ENCODE measurements at regions not wholly inside any gene's neighbourhood (a gene's known extent, or its start where the extent isn't known, plus 50 kb on each side); places are given as distances from the start of the nearest gene placed in this dataset.

DNA sequence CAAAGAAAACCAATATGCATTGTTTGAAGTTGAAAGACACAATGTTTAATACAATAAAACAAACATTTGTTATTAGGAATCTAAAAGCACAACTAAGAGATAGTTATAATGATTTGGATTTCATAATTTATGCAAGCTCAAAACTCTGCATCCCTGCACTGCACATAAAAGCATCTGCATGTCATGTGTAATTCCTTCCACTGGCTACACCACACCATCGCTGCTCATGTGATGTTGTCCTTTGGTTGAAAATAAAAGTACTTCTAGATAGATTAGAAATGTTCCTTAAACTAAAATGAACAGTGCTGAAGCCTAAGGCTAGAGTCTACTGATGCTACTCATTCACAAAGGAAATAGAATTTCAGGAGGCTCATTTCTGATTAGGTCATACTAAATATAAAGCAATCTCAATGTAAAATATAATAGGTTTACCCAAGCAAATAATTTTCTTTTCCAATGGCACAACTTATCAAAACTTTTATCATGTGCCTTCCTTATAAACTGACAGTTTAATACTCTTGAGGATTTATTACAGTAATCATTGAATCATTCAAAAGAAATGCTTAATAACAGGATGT is 130.8 kb upstream of the DKK2 start:
- Histone ChIP-seq H3K4me1 (ENCODE audit: control insufficient read depth in 1 of 2, insufficient read depth in 2 of 2, low read length in 2 of 2) (no peaks in the 10 kb centered on the region), H2AFZ (ENCODE audit: insufficient read depth, low read depth, low read length, poor library complexity, severe bottlenecking) (no peak overlapping the region), H3K27ac (ENCODE audit: low read depth in 1 of 2, low read length in 2 of 2) (no peak overlapping the region), H3K27me3 (ENCODE audit: control insufficient read depth in 2 of 2, insufficient read depth in 2 of 2, low read length in 2 of 2) (no peaks in the 10 kb centered on the region), H3K79me2 (ENCODE audit: insufficient read depth, low read length) (no peaks in the 10 kb centered on the region), H3K36me3 (replicated peaks in 1 of 2; ENCODE audit: control insufficient read depth in 1 of 2, insufficient read depth in 2 of 2, low read length in 2 of 2) (no peaks in the 10 kb centered on the region), H4K20me1 (ENCODE audit: insufficient read depth, low read length) (no peaks in the 10 kb centered on the region), H3K4me3 (replicated peaks in 1 of 3; ENCODE audit: low read depth in 2 of 3, low read length in 3 of 3) (no peak overlapping the region), H3K4me2 (replicated peaks; ENCODE audit: extremely low read depth, low read length, poor library complexity, severe bottlenecking) (no peak overlapping the region), H3K9ac (ENCODE audit: insufficient read depth, low read length, poor library complexity, severe bottlenecking) (no peak overlapping the region), H3K9me3 (replicated peaks in 1 of 2; ENCODE audit: control insufficient read depth in 1 of 2, insufficient read depth in 1 of 2, low read length in 2 of 2) (peaks cover 0 to 13% of the 10 kb centered on the region in 2 donors)
- Mint-ChIP-seq H3K4me1 (no peaks in the 10 kb centered on the region), H3K36me3 (no peaks in the 10 kb centered on the region), H3K9me3 (peaks cover 0 to 6% (median 3%) of the 10 kb centered on the region in 7 donors), H3K27ac (no peak overlapping the region), H3K4me3 (no peak overlapping the region), H3K27me3 (ENCODE audit: low read depth in 3 of 3) (no peaks in the 10 kb centered on the region)
- TF ChIP-seq, protein P1, sequence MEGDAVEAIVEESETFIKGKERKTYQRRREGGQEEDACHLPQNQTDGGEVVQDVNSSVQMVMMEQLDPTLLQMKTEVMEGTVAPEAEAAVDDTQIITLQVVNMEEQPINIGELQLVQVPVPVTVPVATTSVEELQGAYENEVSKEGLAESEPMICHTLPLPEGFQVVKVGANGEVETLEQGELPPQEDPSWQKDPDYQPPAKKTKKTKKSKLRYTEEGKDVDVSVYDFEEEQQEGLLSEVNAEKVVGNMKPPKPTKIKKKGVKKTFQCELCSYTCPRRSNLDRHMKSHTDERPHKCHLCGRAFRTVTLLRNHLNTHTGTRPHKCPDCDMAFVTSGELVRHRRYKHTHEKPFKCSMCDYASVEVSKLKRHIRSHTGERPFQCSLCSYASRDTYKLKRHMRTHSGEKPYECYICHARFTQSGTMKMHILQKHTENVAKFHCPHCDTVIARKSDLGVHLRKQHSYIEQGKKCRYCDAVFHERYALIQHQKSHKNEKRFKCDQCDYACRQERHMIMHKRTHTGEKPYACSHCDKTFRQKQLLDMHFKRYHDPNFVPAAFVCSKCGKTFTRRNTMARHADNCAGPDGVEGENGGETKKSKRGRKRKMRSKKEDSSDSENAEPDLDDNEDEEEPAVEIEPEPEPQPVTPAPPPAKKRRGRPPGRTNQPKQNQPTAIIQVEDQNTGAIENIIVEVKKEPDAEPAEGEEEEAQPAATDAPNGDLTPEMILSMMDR (IDR thresholded peaks at IDR 0.05), result no peak
- intact Hi-C loops (cut with micrococcal nuclease), result no loop called here
- no peak for DNase-seq
- no CpG with 5 or more reads among the region's 1 CpG for WGBS (ENCODE audit: insufficient coverage)

DNA sequence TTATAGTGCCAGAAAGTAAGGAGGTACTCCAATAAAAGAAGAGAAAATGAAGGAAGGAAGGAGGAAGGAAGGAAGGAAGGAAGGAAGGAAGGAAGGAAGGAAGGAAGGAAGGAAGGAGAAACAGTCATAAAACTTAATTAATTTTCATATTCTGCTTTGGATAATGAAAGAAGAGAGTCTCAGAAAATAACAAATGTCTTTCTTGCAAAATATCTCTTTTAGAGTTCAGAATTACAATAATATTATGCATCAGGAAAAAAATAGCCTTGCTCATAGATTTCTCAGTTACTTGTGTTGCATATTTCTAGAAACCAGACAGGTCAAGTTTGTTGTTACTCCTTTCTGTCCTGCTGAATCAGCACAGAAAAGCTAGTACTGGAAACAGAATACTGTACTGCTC is 130.1 kb upstream of the DKK2 start:
- Mint-ChIP-seq H3K4me1 (no peaks in the 10 kb centered on the region), H3K36me3 (no peaks in the 10 kb centered on the region), H3K9me3 (peaks cover 0 to 6% (median 3%) of the 10 kb centered on the region in 7 donors), H3K4me3 (no peak overlapping the region), H3K27me3 (ENCODE audit: low read depth in 3 of 3) (no peaks in the 10 kb centered on the region), H3K27ac (no peak overlapping the region)
- no peaks in the 10 kb centered on the region for H3K79me2 ChIP-seq (ENCODE audit: insufficient read depth, low read length)
- no peak overlapping the region for H3K9ac ChIP-seq (ENCODE audit: insufficient read depth, low read length, poor library complexity, severe bottlenecking)
- intact Hi-C loops (cut with micrococcal nuclease), result no loop called here
- no peak for DNase-seq
- H2AFZ ChIP-seq (ENCODE audit: insufficient read depth, low read depth, low read length, poor library complexity, severe bottlenecking), result no peak overlapping the region
- no peak overlapping the region for H3K4me2 ChIP-seq (replicated peaks; ENCODE audit: extremely low read depth, low read length, poor library complexity, severe bottlenecking)
- peaks cover 0 to 13% of the 10 kb centered on the region in 2 donors for H3K9me3 ChIP-seq (replicated peaks in 1 of 2; ENCODE audit: control insufficient read depth in 1 of 2, insufficient read depth in 1 of 2, low read length in 2 of 2)
- no peaks in the 10 kb centered on the region for H3K27me3 ChIP-seq (ENCODE audit: control insufficient read depth in 2 of 2, insufficient read depth in 2 of 2, low read length in 2 of 2)
- H3K4me1 ChIP-seq (ENCODE audit: control insufficient read depth in 1 of 2, insufficient read depth in 2 of 2, low read length in 2 of 2), result no peaks in the 10 kb centered on the region
- no peaks in the 10 kb centered on the region for H4K20me1 ChIP-seq (ENCODE audit: insufficient read depth, low read length)
- H3K4me3 ChIP-seq (replicated peaks in 1 of 3; ENCODE audit: low read depth in 2 of 3, low read length in 3 of 3), result no peak overlapping the region
- no peak overlapping the region for H3K27ac ChIP-seq (ENCODE audit: low read depth in 1 of 2, low read length in 2 of 2)
- H3K36me3 ChIP-seq (replicated peaks in 1 of 2; ENCODE audit: control insufficient read depth in 1 of 2, insufficient read depth in 2 of 2, low read length in 2 of 2), result no peaks in the 10 kb centered on the region
- TF ChIP-seq, protein P1 (IDR thresholded peaks at IDR 0.05), result no peak
